ELR (cell line): ENCODE measurements at regions not wholly inside any gene's neighbourhood (a gene's known extent, or its start where the extent isn't known, plus 50 kb on each side); places are given as distances from the start of the nearest gene placed in this dataset.

ENCODE experiments used
- DNase-seq: peaks from one replicate; pipeline ENCODE4 v3.0.0-alpha.2; 2015; ENCODE audit warnings: low read depth

DNA sequence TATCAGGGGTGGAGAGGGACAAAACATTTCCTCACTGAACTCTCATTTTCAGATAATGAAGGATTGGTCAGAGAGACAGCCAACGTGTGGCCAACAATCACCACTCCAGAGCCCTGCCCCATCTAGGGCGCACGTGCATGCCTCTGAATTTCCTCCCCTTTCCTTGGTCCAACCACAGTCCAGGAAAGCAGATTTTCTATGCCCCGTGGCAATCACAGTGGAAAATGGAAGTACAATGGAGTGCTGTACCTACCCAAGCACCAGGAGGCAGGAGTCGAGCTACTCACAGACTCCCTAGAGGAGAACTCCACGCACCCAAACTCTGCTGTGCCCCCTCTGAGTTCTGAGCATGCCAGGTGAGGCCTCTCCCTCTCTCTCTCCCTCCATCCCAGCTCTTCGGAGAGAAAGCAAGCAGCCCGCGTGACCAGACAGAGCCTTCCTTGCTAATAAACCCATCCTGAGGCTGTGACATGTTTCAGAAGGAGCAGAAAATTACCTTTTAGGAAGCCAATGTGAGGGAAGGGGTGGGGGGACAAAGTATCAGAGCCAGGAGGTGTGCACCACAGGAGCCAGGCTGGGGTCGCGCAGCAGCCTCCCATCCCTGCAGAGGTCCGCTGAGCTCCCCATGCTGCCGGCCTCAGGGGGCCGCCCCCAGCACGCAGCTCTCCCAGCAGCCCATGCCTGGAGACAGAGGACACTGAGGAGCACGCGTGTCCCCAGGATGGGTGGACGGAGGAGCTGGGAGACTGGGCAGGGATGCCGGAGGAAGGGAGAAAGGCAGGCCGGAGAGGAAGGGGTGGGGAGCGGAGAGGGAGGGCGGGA is 73.4 kb downstream of the PITPNM2 start:
- DNase-seq = no peak

GRCh38 chr12:123076604-123077297 is 74.1 kb downstream of the PITPNM2 start:
- DNase-seq = peak; percentile 39

DNA sequence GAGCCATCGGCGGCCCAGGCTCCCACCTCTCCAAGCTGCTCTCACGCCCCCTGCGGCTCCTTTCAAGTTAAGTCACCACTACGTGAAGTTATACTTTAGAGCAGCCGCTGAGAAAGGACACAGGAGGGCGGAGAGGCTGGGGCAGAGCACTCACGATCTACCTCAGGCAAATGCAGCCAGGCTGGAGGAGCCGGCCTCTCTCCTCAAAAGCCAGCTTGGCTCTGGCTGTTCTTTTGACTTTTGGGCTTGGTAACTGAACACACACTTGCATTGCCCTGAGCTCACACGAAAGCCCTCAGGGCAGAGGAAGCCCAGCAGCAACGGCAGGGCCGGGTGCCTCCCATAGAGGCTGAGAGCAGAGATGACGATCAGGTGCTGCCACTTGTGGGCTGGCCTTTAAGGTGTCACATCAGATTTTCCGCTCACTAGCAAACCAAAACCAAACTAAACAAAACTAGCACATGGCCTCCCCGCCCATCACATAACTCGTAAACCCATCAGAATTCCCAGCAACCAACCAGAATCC is 75.2 kb downstream of the PITPNM2 start:
- peak; percentile 40 for DNase-seq

DNA sequence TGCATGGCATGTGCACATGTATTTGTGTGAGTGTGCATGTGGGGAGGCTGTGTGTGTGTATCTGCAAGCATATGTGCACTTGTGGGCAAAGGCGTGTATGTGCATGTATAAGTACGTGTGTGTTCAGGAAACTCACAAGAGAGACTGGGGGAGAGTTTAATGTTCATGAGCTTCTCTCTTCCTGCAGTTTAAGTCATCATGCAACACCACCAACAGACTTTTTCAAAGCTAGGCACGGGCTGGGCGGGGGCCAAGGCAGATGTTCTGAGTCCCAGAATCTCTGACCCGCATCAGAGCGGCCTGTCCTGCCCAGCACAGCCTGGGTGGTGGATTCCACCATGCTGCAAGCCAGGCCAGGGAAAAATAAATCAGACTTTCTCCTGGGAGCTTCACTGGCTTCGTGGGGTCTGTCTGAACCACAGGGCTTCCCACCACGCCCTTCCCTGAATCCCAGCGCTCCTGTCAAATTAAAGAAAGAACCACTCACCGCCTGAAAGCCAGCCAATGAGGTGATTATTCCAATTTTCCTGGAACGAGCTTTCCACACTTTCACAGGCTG is 75.7 kb downstream of the PITPNM2 start:
- DNase-seq = no peak

DNA sequence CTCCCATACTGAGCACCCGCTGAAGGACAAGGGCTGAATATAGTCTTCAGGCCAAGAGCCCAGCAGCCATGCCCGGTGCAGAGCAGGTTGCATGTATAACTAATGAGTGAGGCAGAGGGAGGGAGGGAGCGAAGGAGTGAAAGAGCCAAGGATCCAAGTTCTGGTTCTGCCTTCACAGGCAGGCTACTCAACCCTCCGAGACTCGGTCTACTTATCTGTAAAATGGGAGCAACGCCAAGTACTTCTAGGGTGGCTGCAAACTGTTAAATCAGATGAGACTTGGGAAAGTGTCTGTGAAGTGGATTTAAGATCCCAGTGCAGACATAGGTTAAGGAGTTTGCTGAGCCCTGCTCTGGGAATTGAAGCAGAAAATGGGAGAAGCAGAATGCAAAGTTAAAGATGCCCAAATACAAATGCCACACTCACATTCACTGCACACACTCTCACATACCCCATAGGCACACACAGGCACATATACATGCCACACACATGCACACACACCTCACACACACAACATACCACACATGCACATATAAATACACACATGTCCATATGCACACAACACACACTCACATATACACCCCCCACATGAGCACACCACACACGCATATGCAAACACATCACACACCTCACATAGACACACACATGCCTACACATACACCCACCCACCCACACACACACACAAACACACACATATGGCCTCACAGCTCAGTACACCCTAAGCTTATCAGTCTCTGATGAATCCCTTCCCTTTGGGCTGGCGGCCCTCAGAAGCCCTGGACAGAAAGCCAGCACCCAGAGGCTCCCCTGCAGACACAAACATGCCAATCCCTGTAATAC is 76.7 kb downstream of the PITPNM2 start:
- no peak for DNase-seq

- no peak for DNase-seq
Measured at GRCh38 chr12:123073292-123073691, 77.6 kb downstream of the PITPNM2 start.

GRCh38 chr12:123071857-123072256 is 79.0 kb downstream of the PITPNM2 start:
- DNase-seq = no peak

DNA sequence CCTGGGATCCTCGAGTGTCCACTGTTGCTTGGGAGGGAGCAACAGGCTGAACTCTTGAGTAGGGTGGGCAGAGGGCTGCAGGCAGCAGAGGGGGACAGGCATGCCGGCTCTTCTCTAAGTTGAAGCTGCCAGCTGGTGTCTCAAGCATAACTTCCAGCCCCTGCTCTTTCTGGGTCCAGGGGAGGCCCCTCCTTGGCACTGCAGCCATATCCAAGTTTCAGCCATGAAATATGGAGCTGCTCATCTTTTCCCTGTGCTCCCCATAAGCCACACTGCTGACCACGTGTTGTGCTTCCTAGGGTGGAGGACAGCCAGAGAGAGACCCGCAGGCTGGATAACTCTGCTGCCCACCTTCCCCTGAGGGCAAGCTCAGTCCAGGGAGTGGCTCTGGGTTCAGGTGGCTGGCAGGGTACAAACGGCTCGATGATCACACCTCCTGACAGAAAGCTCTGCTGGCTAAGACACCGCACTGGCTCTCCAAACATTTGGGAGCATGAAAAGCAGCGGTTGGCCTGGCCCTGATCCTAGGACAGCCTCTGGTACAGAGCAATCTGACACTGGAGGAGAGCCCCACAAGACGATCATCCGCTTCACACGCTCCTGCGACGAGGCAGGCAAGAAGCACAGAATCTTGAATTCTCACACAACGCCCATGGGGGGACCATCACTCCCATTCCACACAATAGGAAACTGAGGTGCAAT is 79.6 kb downstream of the PITPNM2 start:
- no peak for DNase-seq

DNA sequence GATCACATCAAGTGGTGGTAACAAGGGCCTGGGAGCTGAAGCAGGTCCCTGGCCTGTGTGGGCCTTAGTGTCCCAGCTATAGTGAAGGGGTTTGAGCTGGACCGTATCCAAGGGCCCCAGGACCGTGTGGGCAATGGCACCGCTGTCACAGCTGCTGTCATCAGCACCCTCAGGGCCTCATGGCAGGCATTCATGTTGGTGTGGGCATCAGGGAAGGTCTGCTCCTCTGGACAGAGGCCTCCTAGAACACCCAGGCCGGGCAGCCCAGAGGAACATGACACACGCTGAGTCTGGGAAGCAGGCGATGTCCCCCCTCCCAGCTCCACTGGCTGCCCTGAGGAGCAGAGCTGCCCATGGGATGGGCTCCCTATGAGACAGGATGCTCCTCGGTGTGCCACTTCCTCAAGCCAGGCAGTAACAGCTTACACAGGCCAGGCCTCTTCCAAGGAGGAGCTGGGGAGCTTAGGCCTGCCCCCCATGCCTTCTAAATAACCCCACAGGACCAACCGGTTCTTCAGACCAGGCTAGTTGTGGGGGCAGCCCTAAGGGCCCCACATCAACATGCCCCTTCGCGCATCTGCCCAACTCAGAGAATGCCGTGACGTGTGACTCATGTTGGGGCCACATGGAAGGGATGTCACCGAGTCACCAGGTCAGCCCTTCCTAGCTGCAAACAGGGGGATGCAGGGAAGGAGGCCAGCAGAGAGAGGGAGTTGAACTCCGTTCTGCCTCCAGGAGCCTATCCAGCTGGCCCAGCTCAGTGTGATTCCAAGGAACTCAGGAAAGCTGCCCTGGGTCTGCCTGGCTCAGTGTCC is 80.4 kb downstream of the PITPNM2 start:
- DNase-seq = peak; percentile 33

DNA sequence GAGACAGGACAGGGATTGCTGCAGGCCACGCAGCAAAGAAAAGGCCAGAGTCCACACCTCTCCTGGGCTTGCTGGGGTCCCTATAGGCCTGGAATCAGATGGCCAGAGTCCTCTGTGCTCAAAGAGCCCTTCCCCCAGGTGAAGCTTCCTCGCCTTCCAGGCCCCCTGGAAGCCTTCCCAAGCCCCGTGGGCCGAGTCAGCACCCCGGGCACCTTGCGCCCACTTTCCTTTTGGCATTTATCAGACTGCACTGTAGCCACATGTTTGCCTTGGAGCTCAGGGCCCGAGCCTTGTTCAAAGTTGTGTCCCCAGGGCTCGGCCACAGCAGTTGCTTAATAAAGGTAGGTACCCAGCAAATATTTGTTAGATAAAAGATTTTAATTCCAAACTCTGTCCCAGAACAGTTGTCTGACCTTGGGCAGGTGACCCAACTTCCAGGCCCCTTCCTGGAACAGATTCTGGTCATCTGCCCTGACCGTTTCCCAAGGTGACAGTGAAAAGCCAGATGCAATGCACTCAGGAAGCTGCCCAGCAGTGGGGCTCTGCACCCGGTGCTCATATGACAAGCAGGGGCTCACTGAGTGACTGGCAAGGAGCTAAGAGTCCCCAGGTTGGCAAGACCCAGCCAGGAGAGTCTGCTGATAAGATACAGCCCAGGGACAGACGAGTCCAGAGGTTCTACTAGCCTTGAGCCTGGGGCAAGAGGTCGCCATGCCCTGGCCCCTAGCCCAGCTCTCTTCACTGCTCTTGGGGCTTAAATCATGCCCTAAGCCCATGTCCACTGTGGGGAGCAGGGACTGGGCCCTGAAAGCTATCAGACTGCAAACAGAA is 81.2 kb downstream of the PITPNM2 start:
- no peak for DNase-seq

DNA sequence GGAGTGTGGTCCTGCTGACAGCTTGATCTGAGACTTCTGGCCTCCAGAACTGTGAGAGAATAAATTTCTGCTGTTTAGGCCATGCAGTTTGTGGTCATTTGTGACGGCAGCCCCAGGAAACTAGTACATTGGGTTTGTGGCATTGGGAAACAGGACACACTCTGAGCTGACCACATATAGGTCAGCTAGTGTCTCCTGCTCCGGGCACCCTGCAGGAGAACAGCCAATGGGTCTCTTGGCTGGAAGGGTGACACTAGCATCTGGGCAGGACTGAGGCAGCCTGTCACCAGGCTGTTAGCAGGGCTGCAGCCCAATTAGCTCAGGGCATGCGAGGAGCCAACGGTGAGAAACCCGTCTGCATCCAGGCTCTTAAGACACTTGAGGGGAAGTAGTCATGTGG is 83.2 kb downstream of the PITPNM2 start:
- no peak for DNase-seq

DNA sequence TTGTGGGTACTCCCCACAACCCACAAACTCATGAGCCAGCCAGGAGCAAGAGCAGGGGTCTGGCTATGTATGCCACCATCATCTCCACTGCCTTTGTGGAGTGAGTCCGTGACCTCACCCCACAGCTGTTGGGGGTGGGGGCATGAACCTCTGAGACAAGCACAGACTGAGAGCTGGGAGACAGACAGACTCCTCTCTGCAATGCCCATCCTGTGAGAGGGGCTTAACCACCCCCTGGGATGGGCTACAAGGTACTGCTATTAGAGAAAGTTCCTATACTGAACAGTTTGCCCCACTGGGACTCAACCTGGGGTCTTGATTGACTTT is 84.5 kb downstream of the PITPNM2 start:
- DNase-seq = no peak

- no peak for DNase-seq
Measured at GRCh38 chr12:123065676-123066383, 85.1 kb downstream of the PITPNM2 start.

- DNase-seq = no peak
Measured at GRCh38 chr12:123064885-123065619, 84.6 kb downstream of the ARL6IP4 start.

GRCh38 chr12:123064366-123064765 is 83.9 kb downstream of the ARL6IP4 start:
- no peak for DNase-seq

GRCh38 chr12:123063535-123063934 is 83.1 kb downstream of the ARL6IP4 start:
- peak; percentile 58 for DNase-seq

GRCh38 chr12:123062681-123063486 is 82.4 kb downstream of the ARL6IP4 start:
- DNase-seq = peak; percentile 94
